CD4-positive, alpha-beta T cell treated with Interleukin-12 subunit alpha and Interleukin-12 subunit beta, for 1 hour (primary cell): ENCODE measurements at regions not wholly inside any gene's neighbourhood (a gene's known extent, or its start where the extent isn't known, plus 50 kb on each side); places are given as distances from the start of the nearest gene placed in this dataset.

ENCODE experiments used
- DNase-seq: peaks from one replicate; pipeline ENCODE4 v3.0.0-alpha.2; 2020

DNA sequence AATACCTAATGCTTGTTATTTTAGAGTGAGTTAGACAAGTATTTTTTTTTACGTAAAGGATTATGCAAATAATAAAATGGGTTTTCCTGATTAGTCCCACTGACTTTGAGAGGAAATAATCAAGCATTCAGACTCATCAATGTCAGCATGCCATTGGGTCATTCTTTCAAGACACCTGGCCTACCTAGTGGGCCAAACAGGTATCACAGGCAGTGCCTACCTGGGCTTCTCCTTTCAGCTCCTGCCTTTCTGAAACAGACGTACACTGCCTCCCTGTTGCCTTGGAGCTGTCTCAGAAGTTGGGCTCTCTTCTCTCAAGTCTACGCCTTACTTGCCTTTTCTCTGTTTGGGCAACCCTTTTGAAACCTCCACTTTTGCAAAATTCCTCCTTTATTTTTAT, 545.6 kb downstream of the SNAPC1 start:
- DNase-seq = no peak

- DNase-seq = no peak
Measured at GRCh38 chr14:62308316-62308715, 546.1 kb downstream of the SNAPC1 start.

DNA sequence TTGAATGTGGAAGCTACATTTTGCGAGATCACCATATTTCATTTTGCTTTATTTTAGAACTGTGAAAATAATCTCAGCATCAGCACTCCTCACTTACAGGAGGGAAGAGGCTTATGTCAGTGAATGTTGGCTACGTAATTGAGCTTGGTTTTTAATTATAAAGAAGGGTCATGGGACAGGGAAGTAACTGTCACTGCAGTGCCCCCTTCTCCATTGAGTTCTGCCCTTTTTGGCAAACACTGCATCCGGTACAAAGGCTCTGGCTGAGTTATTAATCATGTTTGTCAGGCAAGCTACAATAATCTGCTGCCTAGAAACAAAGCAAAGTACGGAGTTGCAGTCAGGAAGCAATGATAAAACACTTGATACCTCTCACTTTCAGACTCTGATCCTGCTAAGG, 546.7 kb downstream of the SNAPC1 start:
- no peak for DNase-seq

DNA sequence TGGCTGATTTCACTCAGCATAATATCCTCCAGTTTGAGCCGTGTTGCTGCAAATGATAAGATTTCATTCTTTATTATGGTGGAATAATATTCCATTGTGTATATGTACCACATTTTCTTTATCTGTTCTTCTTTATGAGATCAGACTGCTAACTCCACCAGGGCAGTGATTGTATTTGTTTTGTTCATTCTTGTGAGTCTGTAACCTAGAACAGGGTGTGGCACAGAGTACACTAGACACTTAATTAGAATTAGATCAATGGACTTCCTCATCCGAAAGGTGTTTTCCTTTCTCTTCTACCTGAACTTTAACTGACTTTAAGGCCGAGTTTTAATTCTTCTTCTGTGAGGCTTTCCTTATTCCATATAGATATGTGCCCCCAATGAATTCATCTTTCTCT, 551.0 kb downstream of the SNAPC1 start:
- no peak for DNase-seq

DNA sequence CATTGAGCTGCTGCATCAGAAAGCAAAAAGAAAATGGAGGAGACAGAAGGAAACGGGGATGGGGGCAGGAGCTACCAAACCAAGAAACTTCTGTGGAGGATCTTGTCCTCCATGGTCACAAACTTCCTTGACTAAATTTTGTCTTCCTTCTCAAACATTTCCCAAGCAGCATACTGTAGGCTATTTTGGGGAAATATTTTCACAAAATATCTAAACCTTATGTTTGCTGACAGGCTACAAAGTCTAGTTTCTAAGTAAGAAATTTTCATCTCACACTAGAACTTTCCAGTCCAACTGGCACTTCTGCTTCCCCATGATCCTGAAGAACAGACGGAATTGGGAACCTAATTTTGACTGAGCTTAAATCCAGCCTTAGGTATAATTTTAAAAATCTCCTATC, 552.0 kb downstream of the SNAPC1 start:
- DNase-seq = no peak

- no peak for DNase-seq
Measured at GRCh38 chr14:62314871-62315270, 552.7 kb downstream of the SNAPC1 start.

GRCh38 chr14:62315631-62316030, 553.4 kb downstream of the SNAPC1 start:
- DNase-seq = no peak

GRCh38 chr14:62322216-62322615, 560.0 kb downstream of the SNAPC1 start:
- DNase-seq = no peak

- DNase-seq = no peak
Measured at GRCh38 chr14:62329427-62329826, 567.2 kb downstream of the SNAPC1 start.

DNA sequence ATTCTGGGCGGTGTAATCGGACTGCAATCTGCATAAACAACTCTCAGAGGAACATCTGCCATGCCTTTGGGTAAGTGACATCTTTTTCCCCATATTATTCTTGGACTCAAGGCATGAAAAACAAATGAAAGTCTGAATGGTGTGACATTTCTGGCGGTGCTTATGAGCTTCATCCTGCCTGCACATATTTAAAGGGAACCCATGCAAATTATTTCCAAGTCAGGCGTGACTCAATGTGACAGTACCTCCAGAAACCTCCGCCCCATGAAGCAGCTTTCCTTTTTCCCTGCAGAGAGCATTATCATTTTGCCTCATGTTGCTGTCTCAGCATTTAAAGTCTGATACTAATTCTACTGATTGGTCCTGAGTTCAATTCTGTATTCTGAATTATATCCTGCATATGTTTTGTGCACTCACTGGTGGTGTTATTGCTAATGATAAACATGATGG, 585.4 kb downstream of the SNAPC1 start:
- no peak for DNase-seq

GRCh38 chr14:62357362-62357761, 595.1 kb downstream of the SNAPC1 start:
- no peak for DNase-seq

DNA sequence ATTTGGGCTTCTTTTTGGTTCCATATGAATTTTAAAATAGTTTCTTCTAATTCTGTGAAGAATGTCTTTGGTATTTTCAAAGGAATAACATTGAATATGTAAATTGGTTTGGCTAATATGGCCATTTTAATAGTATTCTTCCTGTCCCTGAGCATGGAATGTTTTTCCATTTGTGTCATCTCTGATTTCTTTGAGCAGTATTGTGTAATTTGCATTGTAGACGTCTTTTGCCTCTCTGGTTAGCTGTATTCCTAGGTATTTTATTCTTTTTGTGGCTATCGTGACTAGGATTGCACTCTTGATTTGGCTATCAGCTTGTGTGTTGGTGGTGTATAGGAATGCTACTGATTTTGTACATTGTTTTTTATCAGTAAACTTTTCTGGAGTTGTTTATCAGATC, 601.9 kb downstream of the SNAPC1 start:
- no peak for DNase-seq

GRCh38 chr14:62364800-62365280, 602.6 kb downstream of the SNAPC1 start:
- DNase-seq = no peak

DNA sequence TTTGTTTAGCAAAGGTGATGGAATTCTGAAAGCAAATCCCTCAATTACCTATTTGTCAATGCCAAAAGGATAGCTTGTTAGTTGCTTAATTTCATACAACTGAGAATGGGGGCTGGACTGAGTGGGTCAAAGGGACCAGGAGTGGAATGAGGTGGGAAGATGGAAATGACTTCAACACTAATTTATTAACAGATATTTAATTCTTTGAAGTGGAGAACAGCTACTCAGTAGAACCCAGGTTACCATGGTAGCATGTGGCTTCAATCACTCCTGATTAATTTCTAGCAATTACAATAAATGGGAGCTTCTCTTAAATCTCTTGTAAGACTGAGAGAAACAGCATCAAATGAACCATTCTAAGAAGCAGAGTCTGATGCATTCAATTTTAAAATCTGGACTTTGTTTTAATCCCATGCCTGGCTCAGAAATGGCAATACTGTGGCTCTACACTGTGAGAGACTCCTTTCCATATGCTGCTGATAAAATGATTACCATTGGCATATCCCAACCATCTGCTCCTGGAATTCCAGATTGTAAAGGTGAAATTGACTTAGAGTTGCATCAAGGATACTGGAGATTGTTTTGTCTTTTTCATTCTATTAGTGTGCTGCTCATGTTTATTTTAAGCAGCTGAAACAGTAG, 607.8 kb downstream of the SNAPC1 start:
- no peak for DNase-seq

DNA sequence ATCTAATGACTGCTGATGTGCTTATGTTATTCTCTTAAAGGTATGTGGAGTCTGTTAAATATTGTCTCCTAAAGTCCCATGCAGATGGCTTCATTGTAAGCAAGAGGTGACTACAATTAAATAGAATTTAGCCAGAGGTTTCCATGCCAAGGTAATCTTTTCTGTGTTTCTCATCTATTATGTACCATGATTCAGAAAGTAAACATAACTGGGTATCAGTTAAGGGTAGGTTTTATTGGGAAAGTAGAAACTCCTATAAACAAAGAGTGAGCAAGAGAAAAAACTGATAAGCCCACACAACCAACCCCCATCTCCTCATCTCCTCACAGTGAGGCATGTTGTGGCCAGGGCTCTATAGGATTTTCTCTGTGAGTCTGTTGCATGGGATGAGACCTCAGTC, 611.7 kb downstream of the SNAPC1 start:
- no peak for DNase-seq

- DNase-seq = no peak
Measured at GRCh38 chr14:62378057-62378456, 615.8 kb downstream of the SNAPC1 start.

- DNase-seq = no peak
Measured at GRCh38 chr14:62381311-62382070, 619.3 kb downstream of the SNAPC1 start.

DNA sequence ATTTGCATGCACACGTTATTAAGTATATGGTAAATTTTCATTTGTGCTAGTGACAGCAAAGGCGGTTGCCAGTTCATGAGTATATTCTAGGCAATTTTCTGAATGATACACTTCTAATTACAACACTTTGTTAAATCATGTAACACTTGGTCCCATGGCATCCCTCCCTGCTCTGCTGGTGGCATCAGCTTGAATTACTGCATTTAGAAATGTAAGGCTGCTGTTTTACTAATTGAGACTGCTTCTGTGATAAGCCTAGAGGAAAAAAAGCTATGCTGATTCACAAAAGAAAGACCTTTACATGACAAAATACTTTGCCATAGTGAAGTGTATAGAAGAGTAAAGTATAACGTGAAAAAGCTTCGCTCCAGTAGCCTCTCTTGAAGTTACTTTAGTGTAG, 636.1 kb downstream of the KCNH5 start:
- DNase-seq = no peak

DNA sequence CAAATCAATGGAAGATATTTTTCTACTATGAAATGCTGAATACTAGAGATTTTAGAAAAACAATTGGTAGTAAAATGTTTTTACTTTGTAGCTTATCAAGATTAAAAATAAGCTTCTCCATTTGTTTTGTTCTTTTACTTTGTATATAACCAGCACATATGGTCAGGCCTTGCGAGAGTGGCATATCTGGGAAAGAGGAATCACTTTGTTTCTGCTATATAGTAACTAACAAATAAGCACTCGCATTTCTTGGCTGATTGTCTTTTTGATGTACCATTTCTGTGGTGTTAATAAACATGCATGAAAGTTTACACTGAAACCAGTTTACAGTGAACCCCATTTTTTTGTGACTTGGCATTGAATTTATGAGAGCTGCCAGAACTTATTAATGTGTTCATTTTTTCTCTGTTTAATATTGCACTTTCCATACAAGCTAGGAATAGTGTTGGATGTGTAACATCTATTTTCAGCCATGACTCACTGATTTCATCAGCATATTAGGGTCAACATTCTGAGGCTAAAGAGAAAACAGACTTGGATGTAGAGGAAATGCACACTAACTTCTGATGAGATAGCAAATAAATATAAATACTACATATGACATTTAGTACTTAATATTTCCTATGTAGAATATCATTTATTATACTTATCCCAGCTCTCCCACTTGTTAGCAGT, 635.5 kb downstream of the KCNH5 start:
- no peak for DNase-seq

DNA sequence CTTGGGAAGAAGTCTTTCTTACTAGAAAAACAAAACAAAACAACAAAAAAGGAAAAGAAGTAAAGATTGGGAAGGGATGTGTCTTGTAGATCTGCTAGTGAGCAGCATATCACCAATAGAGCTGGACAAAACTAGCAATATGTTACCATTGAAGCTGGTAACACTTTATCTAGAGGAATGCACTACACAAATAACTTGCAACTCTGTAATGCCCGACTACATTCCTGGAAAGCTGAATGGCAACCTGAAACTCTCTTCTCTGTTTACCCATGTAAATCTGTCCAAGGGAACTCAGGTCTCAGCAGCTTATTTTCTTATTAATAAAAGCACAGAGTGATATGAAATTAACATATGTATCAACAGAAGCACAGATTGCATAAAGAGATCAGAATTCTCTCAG, 624.4 kb downstream of the KCNH5 start:
- no peak for DNase-seq

DNA sequence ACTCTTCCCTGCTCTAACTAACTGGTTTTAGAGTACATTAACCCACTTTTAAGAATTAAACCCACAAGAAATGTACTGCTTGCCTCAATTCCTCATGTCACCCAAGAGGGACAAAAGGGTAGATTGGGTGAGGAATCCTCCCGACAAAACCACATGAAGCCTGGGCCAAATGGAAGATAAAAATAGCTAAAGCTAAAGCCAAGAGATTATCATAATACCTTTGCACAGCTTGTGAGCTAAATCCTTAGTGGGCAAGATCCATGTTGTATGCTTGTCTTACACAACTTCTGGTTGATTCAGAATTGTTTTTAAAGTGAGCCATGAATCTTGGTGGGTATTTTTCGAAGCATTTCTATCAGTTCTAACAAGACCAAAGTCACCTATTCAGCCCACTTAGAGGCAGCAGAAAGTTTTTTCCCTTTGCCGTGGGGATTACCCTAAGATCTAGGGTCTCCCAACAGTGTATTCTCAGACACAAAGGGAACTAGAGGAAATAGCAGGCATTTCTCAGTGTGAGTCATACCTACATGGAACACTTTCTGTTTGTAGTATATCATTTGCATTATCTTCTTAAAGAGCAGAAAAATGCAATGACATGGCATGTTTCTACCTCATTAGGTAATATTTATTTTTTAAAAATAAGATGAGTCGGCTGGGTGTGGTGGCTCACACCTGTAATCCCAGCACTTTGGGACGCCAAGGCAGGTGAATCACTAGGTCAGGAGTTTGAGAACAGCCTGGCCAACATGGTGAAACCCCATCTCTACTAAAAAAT, 616.6 kb downstream of the KCNH5 start:
- no peak for DNase-seq

DNA sequence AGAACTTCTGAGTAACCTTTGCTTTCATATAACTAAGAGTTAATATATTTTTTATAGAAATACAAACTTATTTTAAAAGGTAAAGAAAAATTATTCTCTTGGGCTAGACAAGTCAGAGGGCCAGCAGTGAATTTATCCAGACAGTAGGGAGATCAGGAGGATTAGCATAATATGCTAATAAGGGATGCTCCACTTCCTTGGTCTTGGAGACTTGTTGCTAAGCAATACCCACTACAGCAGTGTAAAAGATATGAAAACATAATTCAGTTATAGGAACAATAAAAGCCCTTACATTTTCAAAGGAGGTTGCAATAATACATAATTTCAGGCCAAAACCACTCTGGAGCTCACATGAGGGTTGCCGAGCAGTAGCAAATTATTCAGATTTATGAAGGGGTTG, 615.6 kb downstream of the KCNH5 start:
- DNase-seq = no peak

- no peak for DNase-seq
Measured at GRCh38 chr14:62431496-62431895, 613.8 kb downstream of the KCNH5 start.
